NT2/D1 (cell line): ENCODE measurements at regions not wholly inside any gene's neighbourhood (a gene's known extent, or its start where the extent isn't known, plus 50 kb on each side); places are given as distances from the start of the nearest gene placed in this dataset.

Source experiments
- SUZ12 ChIP-seq: IDR thresholded peaks from 2 replicates; pipeline ENCODE4 v1.6.1; 2011; ENCODE audit not compliant: insufficient read length, insufficient read depth; ENCODE audit errors: extremely low read depth
- YY1 ChIP-seq: IDR thresholded peaks from 2 replicates; pipeline ENCODE4 v1.6.1; 2011; ENCODE audit not compliant: insufficient read length, insufficient read depth
- ZNF274 ChIP-seq: IDR thresholded peaks from 2 replicates; pipeline ENCODE4 v1.6.1; 2011; ENCODE audit warnings: mild to moderate bottlenecking, low read depth, low read length

- TF ChIP-seq ZNF274 (no peak), YY1 (no peak), SUZ12 (no peak)
Measured at GRCh38 chr1:57713501-57713900, 289.6 kb upstream of the DAB1 start.
